Hematopoietic multipotent progenitor cell treated with erythropoietin and hydrocortisone succinate and interleukin-3 and kit ligand, for 6 days (in vitro differentiated cells): ENCODE measurements at regions not wholly inside any gene's neighbourhood (a gene's known extent, or its start where the extent isn't known, plus 50 kb on each side); places are given as distances from the start of the nearest gene placed in this dataset.
"Not testable (repeated sequence)": the region's sequence is repeated elsewhere in the genome, so short reads cannot be mapped to it uniquely, and the experiment has no call there.

ENCODE experiments used
- DNase-seq: peaks from one replicate; pipeline ENCODE4 v3.0.0-alpha.2; 2015

GRCh38 chr15:66637044-66637443 is 65.0 kb upstream of the SMAD6 start:
- DNase-seq = not testable (repeated sequence)

DNA sequence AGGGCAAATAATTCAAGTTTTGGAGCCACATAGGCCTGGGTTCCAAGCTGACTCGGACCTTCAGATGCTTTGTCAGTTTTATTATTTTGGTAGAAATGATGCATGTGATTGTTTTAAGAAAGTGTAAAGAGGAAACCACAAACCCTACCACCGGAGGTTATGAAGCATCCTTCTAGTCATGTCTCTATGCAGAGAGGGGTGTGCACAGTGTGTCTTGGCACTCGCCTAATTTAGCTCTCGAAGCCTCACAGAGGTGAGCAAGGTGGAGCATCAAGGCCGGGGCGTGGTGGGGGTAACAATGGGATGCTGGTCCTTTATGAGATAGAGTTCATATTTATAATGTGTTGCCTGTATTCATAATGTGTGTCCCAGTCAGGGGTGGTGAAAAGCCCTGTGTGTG is 63.7 kb upstream of the SMAD6 start:
- no peak for DNase-seq

DNA sequence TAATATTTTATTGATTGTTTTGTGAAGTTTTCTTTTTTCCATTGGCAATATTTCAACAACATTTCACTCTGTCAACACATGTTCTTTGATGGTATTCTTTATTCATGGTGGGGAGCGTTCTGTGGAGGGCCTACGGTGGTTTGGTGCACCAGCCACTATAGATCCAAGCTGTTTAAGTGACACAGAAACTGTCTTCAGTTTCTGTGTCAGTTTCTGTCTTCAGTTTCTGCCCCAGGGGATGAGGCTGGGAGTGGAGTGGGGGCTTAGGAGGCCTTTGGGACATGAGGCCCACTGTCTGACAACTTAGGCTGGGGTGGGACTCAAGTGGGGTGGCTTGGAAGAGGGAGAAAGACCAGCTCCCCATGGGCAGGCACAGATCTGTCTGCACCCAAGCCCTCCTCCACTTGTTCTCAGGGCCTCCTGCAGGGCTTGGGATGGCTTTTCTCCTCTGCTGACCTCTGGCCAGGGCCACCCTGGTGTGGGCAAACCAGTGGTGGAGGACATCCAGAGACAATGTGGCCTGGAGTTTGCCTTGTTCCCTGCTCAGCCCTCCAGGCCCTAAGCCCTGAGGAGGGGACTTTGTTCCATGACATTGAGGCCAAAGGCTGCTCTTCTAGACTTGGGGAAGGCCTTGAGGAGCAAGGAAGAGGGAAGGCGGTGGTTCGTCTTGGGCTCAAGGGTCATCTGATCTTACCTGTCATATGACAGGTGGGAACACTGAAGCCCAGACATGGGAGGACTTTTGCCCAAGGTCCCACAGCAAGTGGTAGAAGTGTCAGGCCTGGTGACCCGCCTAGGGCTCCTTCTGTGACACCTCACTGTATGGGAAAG is 60.3 kb upstream of the SMAD6 start:
- no peak for DNase-seq

- DNase-seq = no peak
Measured at GRCh38 chr15:66642514-66642913, 59.5 kb upstream of the SMAD6 start.

DNA sequence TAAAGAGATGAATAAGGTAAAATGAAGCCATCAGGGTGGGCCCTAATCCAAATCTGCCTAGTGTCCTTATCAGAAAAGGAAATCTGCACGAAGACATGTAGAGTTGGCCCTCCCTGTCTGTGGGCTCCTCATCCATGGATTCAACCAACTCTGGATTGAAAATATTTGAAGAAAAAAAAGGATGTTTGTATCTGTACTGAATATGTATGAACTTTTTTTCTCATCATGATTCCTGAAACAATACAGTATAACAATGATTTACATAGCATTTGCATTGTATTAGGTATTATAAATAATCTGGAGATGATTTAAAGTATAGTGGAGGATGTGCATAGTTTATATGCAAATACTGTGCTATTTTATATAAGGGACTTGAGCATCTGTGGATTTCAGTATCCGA is 59.0 kb upstream of the SMAD6 start:
- DNase-seq = no peak

GRCh38 chr15:66644000-66644787 is 57.8 kb upstream of the SMAD6 start:
- DNase-seq = no peak

- DNase-seq = no peak
Measured at GRCh38 chr15:66644869-66645268, 57.2 kb upstream of the SMAD6 start.

DNA sequence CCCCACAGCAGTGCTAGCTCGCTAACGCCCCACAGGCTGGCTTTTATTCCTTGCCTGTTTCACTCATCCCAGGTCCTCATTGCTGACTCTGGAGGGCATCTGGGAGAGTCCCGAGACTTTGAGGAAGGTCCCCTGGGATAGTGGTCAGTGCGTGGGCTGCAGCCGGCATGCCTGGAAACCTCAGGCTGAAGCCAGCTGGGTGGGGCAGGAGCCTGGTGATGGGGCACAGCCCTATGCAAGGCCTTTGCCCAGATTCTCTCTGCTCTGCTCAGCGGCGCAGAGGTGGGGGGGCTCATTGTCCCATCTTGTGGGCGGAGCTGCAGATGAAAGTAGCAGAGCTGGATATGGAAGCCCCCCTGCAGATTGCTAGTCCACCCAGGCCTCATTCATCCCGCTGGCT is 55.7 kb upstream of the SMAD6 start:
- DNase-seq = no peak

- DNase-seq = no peak
Measured at GRCh38 chr15:66646799-66647198, 55.2 kb upstream of the SMAD6 start.

DNA sequence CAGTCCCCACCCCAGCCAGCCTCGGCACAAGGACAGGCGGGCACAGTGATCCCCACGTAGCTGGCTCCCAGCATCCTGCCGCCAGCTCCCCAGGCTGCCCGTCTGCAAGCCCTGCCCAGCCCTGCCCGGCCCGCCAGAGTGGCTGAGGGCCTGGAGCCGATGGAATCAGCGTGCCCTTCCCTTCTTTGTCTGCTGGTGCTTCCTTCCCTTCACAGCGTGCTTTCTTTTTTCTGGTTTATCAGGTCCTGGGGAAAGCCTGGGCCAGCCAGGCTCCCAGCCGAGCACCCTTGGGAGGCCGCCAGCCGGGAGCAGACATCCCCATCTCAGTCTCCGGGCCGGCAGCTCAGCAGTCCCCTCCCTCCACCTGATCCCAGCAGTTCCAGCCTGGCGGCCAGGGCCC is 54.7 kb upstream of the SMAD6 start:
- DNase-seq = no peak

- DNase-seq = no peak
Measured at GRCh38 chr15:66648588-66648987, 53.4 kb upstream of the SMAD6 start.

- no peak for DNase-seq
Measured at GRCh38 chr15:66649235-66649984, 52.6 kb upstream of the SMAD6 start.

- no peak for DNase-seq
Measured at GRCh38 chr15:66650433-66650832, 51.6 kb upstream of the SMAD6 start.

- DNase-seq = no peak
Measured at GRCh38 chr15:66651198-66651597, 50.8 kb upstream of the SMAD6 start.

- no peak for DNase-seq
Measured at GRCh38 chr15:66651913-66652642, 50.0 kb upstream of the SMAD6 start.
